ENCODE measurements at regions not wholly inside any gene's neighbourhood (a gene's known extent, or its start where the extent isn't known, plus 50 kb on each side); places are given as distances from the start of the nearest gene placed in this dataset.

DNA sequence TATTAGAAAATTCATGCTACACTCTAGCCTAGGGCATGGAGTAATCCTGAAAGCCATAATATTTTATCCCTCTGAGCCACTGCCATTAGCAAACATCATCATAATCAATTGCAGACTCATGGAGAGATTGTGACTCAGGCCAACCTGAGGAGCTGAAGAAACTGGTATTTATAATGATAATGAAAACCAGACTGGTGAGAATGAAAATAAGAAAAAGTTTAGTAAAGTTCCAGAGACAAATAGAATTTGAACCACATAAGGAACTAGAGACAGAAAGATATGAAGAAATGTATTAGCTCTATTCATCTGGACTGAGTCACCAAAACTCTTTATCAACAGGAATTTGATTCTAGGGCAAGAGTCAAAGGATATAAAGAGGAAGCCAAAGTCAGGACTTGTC is 158.7 kb downstream of the DRD1 start:
- peak; percentile 33 for DNase-seq (ENCODE audit: low read depth)

- DNase-seq (ENCODE audit: low read depth): no peak
Observed at GRCh38 chr5:175284806-175285205, 159.2 kb downstream of the DRD1 start.

GRCh38 chr5:175282611-175283225 is 161.3 kb downstream of the DRD1 start:
- no peak for DNase-seq (ENCODE audit: low read depth)

GRCh38 chr5:175281714-175282113 is 162.3 kb downstream of the DRD1 start:
- DNase-seq (ENCODE audit: low read depth): no peak

DNA sequence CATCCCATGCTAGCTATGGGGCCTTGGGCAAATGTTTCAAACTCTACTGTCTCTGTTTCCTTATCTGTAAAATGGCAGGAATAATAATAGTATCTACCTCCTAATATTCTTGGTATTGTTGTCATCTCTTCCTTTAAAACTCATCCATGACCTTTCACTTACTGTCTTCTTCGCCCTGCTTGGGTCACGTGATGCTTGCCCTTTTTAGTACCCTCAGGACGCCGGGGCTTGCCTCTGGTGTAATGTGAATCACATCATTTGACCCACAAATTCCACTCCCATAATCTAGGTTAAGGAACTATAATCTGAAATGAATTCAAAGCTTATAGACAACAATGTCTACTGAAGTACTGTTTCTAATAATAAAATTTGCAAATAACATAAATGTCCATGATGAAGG is 162.7 kb downstream of the DRD1 start:
- no peak for DNase-seq (ENCODE audit: low read depth)

DNA sequence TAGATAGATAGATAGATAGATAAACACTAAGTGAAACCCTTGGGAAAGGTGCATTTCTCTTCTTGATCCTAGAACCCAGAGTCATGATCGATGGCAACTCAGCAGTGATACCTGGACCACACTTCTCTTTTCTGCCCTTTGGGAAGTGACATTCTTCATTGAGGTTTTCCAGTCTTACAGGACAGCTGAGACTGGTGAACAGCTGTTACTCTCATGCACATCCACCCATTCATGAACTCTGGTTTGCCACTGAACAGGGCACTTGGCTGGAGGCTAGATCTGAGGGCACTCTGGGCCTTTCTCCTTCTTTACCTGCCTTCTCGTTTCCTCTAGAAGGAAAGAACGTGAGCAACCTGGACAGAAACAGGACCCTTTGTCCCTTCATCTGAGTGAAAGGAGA is 164.5 kb downstream of the DRD1 start:
- DNase-seq (ENCODE audit: low read depth): no peak

DNA sequence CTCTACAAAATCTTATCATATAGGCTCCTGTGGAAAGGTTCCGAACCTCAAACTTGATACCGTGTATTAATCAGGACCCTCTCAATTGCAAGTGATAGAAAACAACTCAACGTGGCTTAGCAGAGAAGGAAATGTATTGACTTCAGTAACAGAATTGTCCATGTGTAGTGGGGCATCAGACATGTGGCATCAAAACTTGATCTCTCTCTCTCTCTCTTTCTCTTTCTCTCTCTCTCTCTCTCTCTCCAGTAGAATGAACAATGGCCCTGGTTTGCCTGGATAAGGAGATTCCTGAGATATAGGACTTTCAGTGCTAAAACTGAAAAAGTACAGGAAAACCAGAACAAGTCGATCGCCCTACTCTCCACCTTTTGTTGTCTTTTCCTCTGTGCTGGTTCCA is 168.2 kb downstream of the DRD1 start:
- no peak for DNase-seq (ENCODE audit: low read depth)

- no peak for DNase-seq (ENCODE audit: low read depth)
Observed at GRCh38 chr5:175275097-175275496, 168.9 kb downstream of the DRD1 start.

DNA sequence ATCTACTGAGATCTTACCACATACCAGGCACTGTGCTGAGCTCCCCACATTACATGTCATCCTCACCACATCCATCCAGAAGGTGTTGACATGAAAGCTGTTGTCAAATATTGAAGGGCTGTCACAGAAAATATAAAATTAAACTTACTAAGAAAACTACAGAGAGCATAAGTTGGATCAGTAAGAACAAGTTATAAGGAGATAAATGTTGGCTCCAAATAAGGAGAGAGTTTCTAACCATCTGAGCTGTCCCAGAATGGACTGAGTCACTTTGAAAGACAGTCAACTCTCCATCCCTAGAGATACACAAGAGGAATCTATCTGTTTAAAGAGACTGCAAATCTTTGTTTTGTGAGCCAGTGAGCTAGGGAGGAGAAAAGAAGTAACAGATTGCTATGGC is 169.8 kb downstream of the DRD1 start:
- DNase-seq (ENCODE audit: low read depth): no peak

GRCh38 chr5:175264406-175264805 is 179.6 kb downstream of the DRD1 start:
- no peak for DNase-seq (ENCODE audit: low read depth)

DNA sequence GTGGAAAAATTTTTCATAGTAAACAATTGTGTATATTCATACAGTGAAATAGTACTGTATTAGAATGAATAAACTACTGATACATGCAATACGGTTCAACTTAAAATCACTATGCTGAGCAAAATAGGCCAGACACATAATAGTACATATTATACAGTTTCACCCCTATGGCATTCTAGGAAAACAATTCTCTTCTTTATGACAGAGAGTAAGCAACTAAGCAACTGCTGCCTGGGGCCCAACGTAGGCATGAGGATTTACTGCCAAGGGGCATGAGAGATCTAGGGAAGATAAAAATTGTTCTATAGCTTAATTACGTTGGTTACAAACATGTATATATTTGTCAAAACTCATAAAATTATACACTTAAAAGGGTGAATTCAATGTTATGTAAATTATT is 180.2 kb downstream of the DRD1 start:
- no peak for DNase-seq (ENCODE audit: low read depth)

GRCh38 chr5:175261526-175261925 is 182.5 kb downstream of the DRD1 start:
- no peak for DNase-seq (ENCODE audit: low read depth)

DNA sequence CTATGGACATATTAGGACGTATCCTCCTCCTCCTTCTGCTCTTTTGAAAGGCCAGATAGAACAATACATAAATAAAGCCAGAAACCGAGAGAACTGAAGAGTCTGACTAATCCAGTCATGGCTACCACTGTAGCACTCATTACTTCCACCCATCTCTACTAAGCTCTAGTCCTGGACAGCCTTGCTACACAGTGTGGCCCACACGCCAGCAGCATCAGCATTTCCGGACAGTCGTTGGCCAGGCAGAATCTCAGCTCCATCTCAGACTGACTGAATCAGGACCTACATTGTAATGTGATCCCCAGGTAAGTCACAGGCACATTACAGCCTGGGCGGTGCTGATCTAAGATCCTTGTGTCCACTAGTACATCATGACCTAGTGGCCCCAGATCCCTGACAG is 182.9 kb downstream of the DRD1 start:
- DNase-seq (ENCODE audit: low read depth): no peak

- DNase-seq (ENCODE audit: low read depth): no peak
Observed at GRCh38 chr5:175257847-175258194, 186.2 kb downstream of the DRD1 start.

- no peak for DNase-seq (ENCODE audit: low read depth)
Observed at GRCh38 chr5:175257128-175257846, 186.7 kb downstream of the DRD1 start.

GRCh38 chr5:175254155-175254554 is 189.8 kb downstream of the DRD1 start:
- peak; percentile 27 for DNase-seq (ENCODE audit: low read depth)

DNA sequence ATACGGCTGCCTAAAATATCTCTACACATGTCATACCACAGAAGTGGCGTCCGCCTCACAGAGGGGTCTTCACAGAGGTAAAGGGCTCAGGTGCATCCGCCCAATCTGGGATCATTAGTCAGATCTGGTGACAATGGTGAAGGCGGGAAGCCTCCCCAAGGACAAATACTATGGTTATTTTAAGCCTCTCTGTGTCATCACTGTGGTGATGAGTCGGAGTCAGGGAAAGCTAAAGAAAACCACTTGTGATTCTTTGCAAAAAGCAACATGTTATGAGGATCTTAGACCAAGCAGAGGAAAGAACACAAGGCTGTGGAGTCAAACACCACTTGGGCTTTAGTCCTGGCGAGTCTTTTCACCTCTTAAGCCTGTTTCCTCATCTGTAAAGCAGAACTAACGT is 190.4 kb downstream of the DRD1 start:
- DNase-seq (ENCODE audit: low read depth): no peak

GRCh38 chr5:175252234-175252805 is 191.7 kb downstream of the DRD1 start:
- no peak for DNase-seq (ENCODE audit: low read depth)

- no peak for DNase-seq (ENCODE audit: low read depth)
Observed at GRCh38 chr5:175250426-175250825, 193.6 kb downstream of the DRD1 start.

GRCh38 chr5:175248416-175248905 is 195.5 kb downstream of the DRD1 start:
- DNase-seq (ENCODE audit: low read depth): no peak

GRCh38 chr5:175246889-175247520 is 197.0 kb downstream of the DRD1 start:
- no peak for DNase-seq (ENCODE audit: low read depth)

GRCh38 chr5:175246242-175246888 is 197.6 kb downstream of the DRD1 start:
- DNase-seq (ENCODE audit: low read depth): peak; percentile 94

DNA sequence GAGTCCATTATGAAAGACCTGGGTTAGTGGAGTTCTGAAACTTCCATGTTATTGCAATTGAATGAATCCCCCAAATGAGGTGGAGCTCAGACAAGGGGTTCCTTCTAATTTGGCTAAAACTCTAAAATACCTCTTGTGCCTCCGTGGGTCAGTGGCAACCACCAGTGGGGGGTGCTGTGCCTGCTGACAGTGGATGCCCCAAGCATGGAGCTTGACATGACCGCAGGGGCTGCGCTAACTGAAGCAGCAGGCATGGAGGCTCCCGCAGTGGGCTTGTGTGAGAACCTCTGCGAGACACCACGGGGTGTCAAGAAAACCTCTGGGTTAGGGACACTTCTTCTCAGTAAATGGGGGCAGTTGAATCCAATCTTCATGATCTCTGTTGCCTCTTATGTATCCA is 200.5 kb downstream of the DRD1 start:
- DNase-seq (ENCODE audit: low read depth): no peak
